Stomach smooth muscle (tissue), 2 donors: ENCODE measurements at regions not wholly inside any gene's neighbourhood (a gene's known extent, or its start where the extent isn't known, plus 50 kb on each side); places are given as distances from the start of the nearest gene placed in this dataset.
"Not testable (repeated sequence)": the region's sequence is repeated elsewhere in the genome, so short reads cannot be mapped to it uniquely, and the experiment has no call there.

Experiments
- H3K27ac ChIP-seq: one replicate; pipeline ENCODE4 v1.7.0; 2013; ENCODE audit warnings: mild to moderate bottlenecking, low read length, inconsistent platforms
- H3K27me3 ChIP-seq, 2 donors: one replicate each; pipeline ENCODE4 v1.7.0; 2013; ENCODE audit warnings: low read length in 2 of 2; ENCODE audit not compliant: insufficient read depth in 2 of 2, control insufficient read depth in 1 of 2
- H3K36me3 ChIP-seq, 2 donors: one replicate each; pipeline ENCODE4 v1.7.0; 2013; ENCODE audit warnings: low read length in 2 of 2; ENCODE audit not compliant: control insufficient read depth in 2 of 2, insufficient read depth in 2 of 2
- H3K4me1 ChIP-seq: one replicate; pipeline ENCODE4 v1.7.0; 2013; ENCODE audit warnings: low read length; ENCODE audit not compliant: control insufficient read depth, insufficient read depth
- H3K4me3 ChIP-seq, 2 donors: one replicate each; pipeline ENCODE4 v1.7.0; 2013; ENCODE audit warnings: low read length in 2 of 2
- H3K9ac ChIP-seq, 2 donors: one replicate each; pipeline ENCODE4 v1.7.0; 2013; ENCODE audit warnings: low read length in 2 of 2, mild to moderate bottlenecking in 1 of 2
- H3K9me3 ChIP-seq, 2 donors: one replicate each; pipeline ENCODE4 v1.7.0; 2013; ENCODE audit warnings: low read length in 2 of 2; ENCODE audit not compliant: control insufficient read depth in 2 of 2
- donor health status: healthy.
- donor health status: Pancreatic carcinoma.

GRCh38 chr9:13917534-13917933, 396.4 kb downstream of the NFIB start:
- no peak overlapping the region for H3K9ac ChIP-seq
- no peaks in the 10 kb centered on the region for H3K4me1 ChIP-seq
- H3K27ac ChIP-seq: no peak overlapping the region
- H3K27me3 ChIP-seq: no peaks in the 10 kb centered on the region
- no peaks in the 10 kb centered on the region for H3K9me3 ChIP-seq
- no peaks in the 10 kb centered on the region for H3K36me3 ChIP-seq
- H3K4me3 ChIP-seq: no peak overlapping the region

GRCh38 chr9:13915591-13916301, 398.2 kb downstream of the NFIB start:
- no peaks in the 10 kb centered on the region for H3K27me3 ChIP-seq
- H3K27ac ChIP-seq: no peak overlapping the region
- H3K36me3 ChIP-seq: no peaks in the 10 kb centered on the region
- no peaks in the 10 kb centered on the region for H3K4me1 ChIP-seq
- no peak overlapping the region for H3K9ac ChIP-seq
- H3K4me3 ChIP-seq: no peak overlapping the region
- H3K9me3 ChIP-seq: no peaks in the 10 kb centered on the region

GRCh38 chr9:13915131-13915530, 398.8 kb downstream of the NFIB start:
- H3K27me3 ChIP-seq: no peaks in the 10 kb centered on the region
- H3K27ac ChIP-seq: no peak overlapping the region
- H3K4me3 ChIP-seq: no peak overlapping the region
- no peaks in the 10 kb centered on the region for H3K9me3 ChIP-seq
- H3K4me1 ChIP-seq: no peaks in the 10 kb centered on the region
- H3K36me3 ChIP-seq: no peaks in the 10 kb centered on the region
- H3K9ac ChIP-seq: no peak overlapping the region

- no peaks in the 10 kb centered on the region for H3K9me3 ChIP-seq
- H3K27ac ChIP-seq: no peak overlapping the region
- H3K4me1 ChIP-seq: no peaks in the 10 kb centered on the region
- no peak overlapping the region for H3K9ac ChIP-seq
- H3K36me3 ChIP-seq: no peaks in the 10 kb centered on the region
- no peak overlapping the region for H3K4me3 ChIP-seq
- H3K27me3 ChIP-seq: no peaks in the 10 kb centered on the region
These were observed 402.5 kb downstream of the NFIB start for GRCh38 chr9:13911473-13911872.

- H3K36me3 ChIP-seq, H3K9ac ChIP-seq, H3K9me3 ChIP-seq, H3K4me1 ChIP-seq, H3K27me3 ChIP-seq, H3K4me3 ChIP-seq, H3K27ac ChIP-seq: not testable (repeated sequence)
These were observed 406.1 kb downstream of the NFIB start for GRCh38 chr9:13907842-13908241.

- H3K9ac ChIP-seq: no peak overlapping the region
- no peak overlapping the region for H3K4me3 ChIP-seq
- H3K27me3 ChIP-seq: no peaks in the 10 kb centered on the region
- H3K4me1 ChIP-seq: no peaks in the 10 kb centered on the region
- H3K36me3 ChIP-seq: no peaks in the 10 kb centered on the region
- no peaks in the 10 kb centered on the region for H3K9me3 ChIP-seq
- H3K27ac ChIP-seq: no peak overlapping the region
These were observed 409.2 kb downstream of the NFIB start for GRCh38 chr9:13904746-13905145.

- no peak overlapping the region for H3K27ac ChIP-seq
- H3K4me1 ChIP-seq: no peaks in the 10 kb centered on the region
- no peaks in the 10 kb centered on the region for H3K9me3 ChIP-seq
- H3K36me3 ChIP-seq: no peaks in the 10 kb centered on the region
- no peak overlapping the region for H3K9ac ChIP-seq
- no peak overlapping the region for H3K4me3 ChIP-seq
- no peaks in the 10 kb centered on the region for H3K27me3 ChIP-seq
These were observed 409.6 kb downstream of the NFIB start for GRCh38 chr9:13904311-13904710.

GRCh38 chr9:13902286-13903066, 411.5 kb downstream of the NFIB start:
- Histone ChIP-seq H3K27ac (no peak overlapping the region), H3K9me3 (no peaks in the 10 kb centered on the region), H3K9ac (no peak overlapping the region), H3K4me1 (no peaks in the 10 kb centered on the region), H3K27me3 (no peaks in the 10 kb centered on the region), H3K36me3 (no peaks in the 10 kb centered on the region), H3K4me3 (no peak overlapping the region)

GRCh38 chr9:13901176-13901575, 412.8 kb downstream of the NFIB start:
- no peaks in the 10 kb centered on the region for H3K27me3 ChIP-seq
- no peaks in the 10 kb centered on the region for H3K9me3 ChIP-seq
- H3K4me3 ChIP-seq: no peak overlapping the region
- H3K4me1 ChIP-seq: no peaks in the 10 kb centered on the region
- H3K9ac ChIP-seq: no peak overlapping the region
- H3K36me3 ChIP-seq: no peaks in the 10 kb centered on the region
- H3K27ac ChIP-seq: no peak overlapping the region

GRCh38 chr9:13900449-13900848, 413.5 kb downstream of the NFIB start:
- H3K4me3 ChIP-seq: no peak overlapping the region
- no peak overlapping the region for H3K27ac ChIP-seq
- no peaks in the 10 kb centered on the region for H3K4me1 ChIP-seq
- no peaks in the 10 kb centered on the region for H3K36me3 ChIP-seq
- H3K9me3 ChIP-seq: no peaks in the 10 kb centered on the region
- H3K27me3 ChIP-seq: no peaks in the 10 kb centered on the region
- no peak overlapping the region for H3K9ac ChIP-seq

GRCh38 chr9:13899924-13900323, 414.0 kb downstream of the NFIB start:
- no peak overlapping the region for H3K9ac ChIP-seq
- H3K36me3 ChIP-seq: no peaks in the 10 kb centered on the region
- no peak overlapping the region for H3K4me3 ChIP-seq
- H3K27me3 ChIP-seq: no peaks in the 10 kb centered on the region
- H3K9me3 ChIP-seq: no peaks in the 10 kb centered on the region
- no peaks in the 10 kb centered on the region for H3K4me1 ChIP-seq
- no peak overlapping the region for H3K27ac ChIP-seq
